ENCODE measurements at regions not wholly inside any gene's neighbourhood (a gene's known extent, or its start where the extent isn't known, plus 50 kb on each side); places are given as distances from the start of the nearest gene placed in this dataset.

- TF ChIP-seq CTCF (conservative IDR thresholded peaks at IDR 0.05) (no peak; the same call in 1 of the 2 replicates), EZH2 (IDR thresholded peaks at IDR 0.05; ENCODE audit: low read depth) (no peak)
Observed at GRCh38 chr2:146701183-146701582, 1143.6 kb upstream of the ACVR2A start.
